ENCODE measurements at regions not wholly inside any gene's neighbourhood (a gene's known extent, or its start where the extent isn't known, plus 50 kb on each side); places are given as distances from the start of the nearest gene placed in this dataset.

DNA sequence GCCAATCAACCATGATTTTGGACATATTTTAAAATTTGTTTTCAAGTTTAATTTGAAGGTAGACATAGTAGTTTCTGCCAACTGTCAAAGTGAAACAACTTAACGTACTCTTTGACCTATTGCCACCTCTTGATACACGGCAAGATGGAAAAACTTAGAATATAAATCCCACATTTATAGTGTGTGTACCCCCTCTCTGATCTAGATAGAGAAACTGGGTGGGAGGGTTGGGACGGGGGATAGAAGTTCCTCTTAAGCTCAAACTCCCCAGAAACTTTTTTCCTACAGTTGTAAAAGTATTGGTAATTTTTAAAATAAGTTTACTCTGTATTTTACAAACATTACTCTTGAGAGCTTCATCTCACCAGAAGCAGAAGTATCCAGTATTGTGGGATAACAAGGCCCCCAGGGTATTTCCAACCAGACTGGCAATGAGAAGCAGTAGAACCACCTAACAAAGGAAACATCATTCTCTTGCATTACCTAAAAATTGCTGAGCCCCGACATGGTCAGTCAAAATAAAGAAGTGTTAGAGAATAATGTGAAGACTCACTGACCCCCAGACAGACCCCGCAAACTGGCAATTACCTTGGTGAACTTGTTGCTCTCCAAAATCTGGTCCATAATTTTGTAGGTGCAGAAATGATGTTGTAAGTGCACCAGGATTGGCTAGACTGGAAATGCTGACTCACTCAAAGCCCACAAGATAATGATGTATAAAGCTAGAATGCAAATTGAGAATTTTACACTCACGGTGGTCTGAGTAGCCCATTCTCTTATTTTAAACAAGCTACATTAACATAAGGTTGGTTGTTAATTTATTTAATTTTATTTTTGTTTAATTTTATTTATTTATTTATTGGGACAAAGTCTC is 74.7 kb upstream of the TNFAIP3 start:
- TF ChIP-seq, protein P1, sequence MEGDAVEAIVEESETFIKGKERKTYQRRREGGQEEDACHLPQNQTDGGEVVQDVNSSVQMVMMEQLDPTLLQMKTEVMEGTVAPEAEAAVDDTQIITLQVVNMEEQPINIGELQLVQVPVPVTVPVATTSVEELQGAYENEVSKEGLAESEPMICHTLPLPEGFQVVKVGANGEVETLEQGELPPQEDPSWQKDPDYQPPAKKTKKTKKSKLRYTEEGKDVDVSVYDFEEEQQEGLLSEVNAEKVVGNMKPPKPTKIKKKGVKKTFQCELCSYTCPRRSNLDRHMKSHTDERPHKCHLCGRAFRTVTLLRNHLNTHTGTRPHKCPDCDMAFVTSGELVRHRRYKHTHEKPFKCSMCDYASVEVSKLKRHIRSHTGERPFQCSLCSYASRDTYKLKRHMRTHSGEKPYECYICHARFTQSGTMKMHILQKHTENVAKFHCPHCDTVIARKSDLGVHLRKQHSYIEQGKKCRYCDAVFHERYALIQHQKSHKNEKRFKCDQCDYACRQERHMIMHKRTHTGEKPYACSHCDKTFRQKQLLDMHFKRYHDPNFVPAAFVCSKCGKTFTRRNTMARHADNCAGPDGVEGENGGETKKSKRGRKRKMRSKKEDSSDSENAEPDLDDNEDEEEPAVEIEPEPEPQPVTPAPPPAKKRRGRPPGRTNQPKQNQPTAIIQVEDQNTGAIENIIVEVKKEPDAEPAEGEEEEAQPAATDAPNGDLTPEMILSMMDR (IDR thresholded peaks at IDR 0.05) = no peak
- TF ChIP-seq SIN3A (IDR thresholded peaks at IDR 0.05; ENCODE audit: borderline replicate concordance, insufficient read depth, low read depth, low read length) (no peak), POLR2AphosphoS5 (IDR thresholded peaks at IDR 0.05; ENCODE audit: low read depth, low read length) (no peak)
- TF ChIP-seq, protein P2, sequence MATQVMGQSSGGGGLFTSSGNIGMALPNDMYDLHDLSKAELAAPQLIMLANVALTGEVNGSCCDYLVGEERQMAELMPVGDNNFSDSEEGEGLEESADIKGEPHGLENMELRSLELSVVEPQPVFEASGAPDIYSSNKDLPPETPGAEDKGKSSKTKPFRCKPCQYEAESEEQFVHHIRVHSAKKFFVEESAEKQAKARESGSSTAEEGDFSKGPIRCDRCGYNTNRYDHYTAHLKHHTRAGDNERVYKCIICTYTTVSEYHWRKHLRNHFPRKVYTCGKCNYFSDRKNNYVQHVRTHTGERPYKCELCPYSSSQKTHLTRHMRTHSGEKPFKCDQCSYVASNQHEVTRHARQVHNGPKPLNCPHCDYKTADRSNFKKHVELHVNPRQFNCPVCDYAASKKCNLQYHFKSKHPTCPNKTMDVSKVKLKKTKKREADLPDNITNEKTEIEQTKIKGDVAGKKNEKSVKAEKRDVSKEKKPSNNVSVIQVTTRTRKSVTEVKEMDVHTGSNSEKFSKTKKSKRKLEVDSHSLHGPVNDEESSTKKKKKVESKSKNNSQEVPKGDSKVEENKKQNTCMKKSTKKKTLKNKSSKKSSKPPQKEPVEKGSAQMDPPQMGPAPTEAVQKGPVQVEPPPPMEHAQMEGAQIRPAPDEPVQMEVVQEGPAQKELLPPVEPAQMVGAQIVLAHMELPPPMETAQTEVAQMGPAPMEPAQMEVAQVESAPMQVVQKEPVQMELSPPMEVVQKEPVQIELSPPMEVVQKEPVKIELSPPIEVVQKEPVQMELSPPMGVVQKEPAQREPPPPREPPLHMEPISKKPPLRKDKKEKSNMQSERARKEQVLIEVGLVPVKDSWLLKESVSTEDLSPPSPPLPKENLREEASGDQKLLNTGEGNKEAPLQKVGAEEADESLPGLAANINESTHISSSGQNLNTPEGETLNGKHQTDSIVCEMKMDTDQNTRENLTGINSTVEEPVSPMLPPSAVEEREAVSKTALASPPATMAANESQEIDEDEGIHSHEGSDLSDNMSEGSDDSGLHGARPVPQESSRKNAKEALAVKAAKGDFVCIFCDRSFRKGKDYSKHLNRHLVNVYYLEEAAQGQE (IDR thresholded peaks at IDR 0.05; ENCODE audit: insufficient read depth in 1 of 2, low read depth in 2 of 2, low read length in 1 of 2) = no peak

Data from Panc1 (cell line).